ENCODE measurements at regions not wholly inside any gene's neighbourhood (a gene's known extent, or its start where the extent isn't known, plus 50 kb on each side); places are given as distances from the start of the nearest gene placed in this dataset.

- no peak for DNase-seq
Observed at GRCh38 chr11:21839796-21840195, 353.1 kb upstream of the ANO5 start.

GRCh38 chr11:21861314-21861713 lies 331.6 kb upstream of the ANO5 start:
- DNase-seq: no peak

- DNase-seq: no peak
Observed at GRCh38 chr11:21865541-21865940, 327.3 kb upstream of the ANO5 start.

- DNase-seq: no peak
Observed at GRCh38 chr11:21866781-21867180, 326.1 kb upstream of the ANO5 start.

GRCh38 chr11:21877151-21877550 lies 315.7 kb upstream of the ANO5 start:
- no peak for DNase-seq

GRCh38 chr11:21883354-21883753 lies 309.5 kb upstream of the ANO5 start:
- no peak for DNase-seq

GRCh38 chr11:21888814-21889213 lies 304.1 kb upstream of the ANO5 start:
- peak; percentile 14 for DNase-seq

- DNase-seq: no peak
Observed at GRCh38 chr11:21892736-21893564, 299.9 kb upstream of the ANO5 start.

GRCh38 chr11:21893565-21893867 lies 299.4 kb upstream of the ANO5 start:
- no peak for DNase-seq

GRCh38 chr11:21894492-21894891 lies 298.4 kb upstream of the ANO5 start:
- DNase-seq: no peak

- no peak for DNase-seq
Observed at GRCh38 chr11:21895686-21896085, 297.2 kb upstream of the ANO5 start.

- DNase-seq: no peak
Observed at GRCh38 chr11:21896216-21896615, 296.7 kb upstream of the ANO5 start.

- no peak for DNase-seq
Observed at GRCh38 chr11:21896746-21897602, 295.9 kb upstream of the ANO5 start.

GRCh38 chr11:21897752-21898151 lies 295.1 kb upstream of the ANO5 start:
- DNase-seq: no peak

- DNase-seq: no peak
Observed at GRCh38 chr11:21908211-21908610, 284.7 kb upstream of the ANO5 start.

GRCh38 chr11:21909145-21909544 lies 283.7 kb upstream of the ANO5 start:
- DNase-seq: no peak

- DNase-seq: no peak
Observed at GRCh38 chr11:21911061-21911460, 281.8 kb upstream of the ANO5 start.

- DNase-seq: no peak
Observed at GRCh38 chr11:21912285-21912684, 280.6 kb upstream of the ANO5 start.

- DNase-seq: no peak
Observed at GRCh38 chr11:21921151-21921550, 271.7 kb upstream of the ANO5 start.

GRCh38 chr11:21924262-21924661 lies 268.6 kb upstream of the ANO5 start:
- DNase-seq: no peak

- DNase-seq: no peak
Observed at GRCh38 chr11:21927628-21928027, 265.3 kb upstream of the ANO5 start.

GRCh38 chr11:21928847-21929246 lies 264.0 kb upstream of the ANO5 start:
- no peak for DNase-seq

GRCh38 chr11:21930408-21930807 lies 262.5 kb upstream of the ANO5 start:
- DNase-seq: no peak

- DNase-seq: no peak
Observed at GRCh38 chr11:21931436-21932101, 261.3 kb upstream of the ANO5 start.
